Stimulated activated CD4-positive, alpha-beta T cell treated with anti-CD3 and anti-CD28 coated beads, Interleukin-4, amount 100 ng/mL, for 1 hour (primary cell): ENCODE measurements at regions not wholly inside any gene's neighbourhood (a gene's known extent, or its start where the extent isn't known, plus 50 kb on each side); places are given as distances from the start of the nearest gene placed in this dataset.

Experiments used
- DNase-seq: peaks from one replicate; pipeline ENCODE4 v3.0.0-alpha.2; 2020

- DNase-seq = no peak
These were observed 71.0 kb downstream of the TMPRSS5 start for GRCh38 chr11:113634940-113635575.

DNA sequence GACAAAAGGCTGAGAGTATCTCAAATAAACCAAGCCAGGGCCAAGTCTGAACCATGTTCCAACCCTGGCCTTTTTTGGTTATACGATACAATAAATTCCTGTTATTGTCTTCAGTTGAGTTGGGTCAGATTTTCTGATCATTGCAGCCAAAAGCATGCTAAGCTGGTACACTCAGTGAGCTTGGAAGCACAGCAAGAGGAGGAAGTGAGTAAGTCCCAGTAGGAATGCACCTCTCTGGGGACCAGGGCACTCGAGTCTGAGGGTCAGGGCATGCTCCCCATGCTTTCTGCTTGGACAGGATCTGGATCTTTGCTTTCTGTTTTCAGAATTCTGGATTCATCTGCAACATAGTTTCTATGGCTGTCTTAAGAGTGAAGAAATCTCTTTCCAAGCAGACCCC, 73.1 kb downstream of the TMPRSS5 start:
- no peak for DNase-seq

DNA sequence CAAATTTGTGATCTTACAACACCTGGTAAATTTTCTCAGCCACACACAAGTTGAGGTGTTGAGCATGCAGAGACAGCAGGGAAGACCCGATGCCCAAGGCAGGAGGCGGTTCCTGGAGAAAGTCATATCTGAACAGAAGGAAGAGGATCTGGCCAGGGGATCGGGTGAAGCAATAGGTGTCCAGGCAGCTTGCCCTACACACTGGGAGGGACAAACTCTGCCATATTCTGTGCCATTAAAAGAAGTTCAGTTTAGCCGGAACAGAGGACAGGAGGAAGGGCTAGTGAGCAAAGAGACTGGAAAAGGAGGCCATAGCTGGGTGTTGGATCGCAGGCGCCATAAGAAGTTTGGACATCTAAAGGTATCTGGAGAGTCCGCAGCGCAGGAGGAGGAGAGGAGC, 76.5 kb downstream of the TMPRSS5 start:
- no peak for DNase-seq

DNA sequence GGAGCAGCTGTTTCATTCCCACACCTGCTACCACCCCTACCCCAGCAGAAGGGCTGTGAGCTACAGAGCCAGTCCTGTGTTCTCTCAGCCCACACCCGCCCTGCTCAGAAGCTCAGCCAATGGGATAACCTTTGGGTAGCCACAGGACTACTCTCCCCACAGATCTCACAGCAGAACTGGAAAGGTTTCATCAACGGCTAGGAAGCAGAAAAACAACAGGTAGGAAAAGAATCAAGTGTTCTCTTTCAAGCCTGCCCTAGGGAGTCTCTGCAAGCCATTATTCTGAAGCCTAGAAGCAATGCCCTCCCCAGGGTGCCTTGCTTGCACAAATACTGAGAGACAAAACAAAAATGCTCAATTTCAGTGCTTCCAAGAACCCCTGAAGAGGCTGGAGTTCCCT, 77.2 kb downstream of the TMPRSS5 start:
- DNase-seq = no peak

GRCh38 chr11:113627946-113628345, 78.2 kb downstream of the TMPRSS5 start:
- no peak for DNase-seq

DNA sequence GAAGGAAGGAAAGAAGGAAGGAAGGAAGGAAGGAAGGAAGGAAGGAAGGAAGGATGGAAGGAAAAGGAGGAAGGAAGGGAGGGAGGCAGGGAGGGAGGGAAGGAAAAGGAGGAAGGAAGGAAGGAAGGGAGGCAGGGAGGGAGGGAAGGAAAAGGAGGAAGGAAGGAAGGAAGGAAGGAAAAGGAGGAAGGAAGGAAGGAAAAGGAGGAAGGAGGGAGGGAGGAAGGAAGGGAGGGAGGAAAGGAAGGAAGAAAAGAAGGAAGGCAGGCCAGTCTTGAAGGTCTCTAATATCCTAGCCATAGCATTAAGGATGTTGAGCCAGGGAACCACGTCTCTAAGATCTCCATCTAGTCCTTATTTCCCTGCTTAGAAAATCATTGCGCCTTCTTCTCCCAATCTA, 78.8 kb downstream of the TMPRSS5 start:
- DNase-seq = no peak

- DNase-seq = no peak
These were observed 79.4 kb downstream of the TMPRSS5 start for GRCh38 chr11:113626736-113627135.

DNA sequence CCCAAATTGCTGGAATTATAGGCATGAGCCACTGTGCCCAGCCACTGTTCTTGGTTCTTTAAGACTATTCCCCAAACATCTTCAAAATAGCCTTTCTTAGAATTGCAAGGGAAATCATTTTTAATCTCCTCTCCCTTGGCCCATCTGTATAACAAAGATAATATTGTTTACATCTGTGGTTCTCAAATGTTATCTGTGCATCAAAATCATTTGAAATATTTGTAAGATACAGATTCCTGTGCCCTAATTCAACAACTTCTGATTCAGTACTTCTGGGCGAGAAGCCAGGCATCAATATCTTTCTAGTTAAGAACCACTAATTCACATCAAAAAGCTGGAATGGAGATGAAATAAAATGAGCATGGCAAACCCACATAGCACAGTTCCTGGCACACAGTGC, 83.0 kb downstream of the TMPRSS5 start:
- DNase-seq = no peak

GRCh38 chr11:113618360-113618759, 87.7 kb downstream of the TMPRSS5 start:
- no peak for DNase-seq

DNA sequence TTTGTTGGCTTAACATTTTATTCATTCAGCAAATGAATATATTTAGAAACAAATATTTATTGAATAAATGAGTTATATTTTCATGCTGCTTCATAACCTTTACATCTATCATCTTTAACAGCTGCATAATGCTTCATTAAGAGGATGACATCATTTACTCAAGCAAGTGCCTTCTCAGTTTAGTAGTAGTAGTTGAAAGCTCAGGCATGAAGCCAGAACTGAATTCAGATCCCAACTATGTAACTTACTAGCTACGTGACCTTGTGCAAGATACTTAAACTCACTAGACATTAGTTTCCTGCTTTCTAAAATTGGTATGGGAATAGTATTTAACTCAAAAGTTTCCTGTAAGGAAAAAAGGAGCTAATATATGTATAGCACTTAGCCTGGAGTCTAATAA, 90.3 kb downstream of the TMPRSS5 start:
- DNase-seq = no peak

- no peak for DNase-seq
These were observed 91.0 kb downstream of the TMPRSS5 start for GRCh38 chr11:113615098-113615497.

- DNase-seq = no peak
These were observed 92.0 kb downstream of the TMPRSS5 start for GRCh38 chr11:113614097-113614496.

- no peak for DNase-seq
These were observed 92.5 kb downstream of the TMPRSS5 start for GRCh38 chr11:113613619-113614018.

DNA sequence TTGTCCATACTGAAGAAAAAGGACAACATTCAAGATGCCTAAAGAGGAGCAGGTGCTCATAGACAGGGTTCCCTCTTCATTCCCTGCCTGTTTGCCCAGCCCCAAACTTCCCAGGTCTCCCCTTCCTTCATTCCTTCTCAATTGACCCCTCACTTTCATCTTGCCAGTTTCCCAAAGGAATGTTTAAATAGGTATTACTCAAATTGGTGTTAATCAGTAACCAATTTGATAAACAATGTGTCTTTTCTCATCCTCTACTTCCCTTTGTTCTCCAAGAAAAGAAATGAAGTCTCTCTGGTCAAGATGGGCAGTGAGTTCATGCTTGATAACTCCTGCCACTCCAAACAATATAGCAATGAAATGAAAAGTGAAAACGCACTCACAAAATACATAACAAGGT, 101.9 kb downstream of the TMPRSS5 start:
- DNase-seq = no peak

DNA sequence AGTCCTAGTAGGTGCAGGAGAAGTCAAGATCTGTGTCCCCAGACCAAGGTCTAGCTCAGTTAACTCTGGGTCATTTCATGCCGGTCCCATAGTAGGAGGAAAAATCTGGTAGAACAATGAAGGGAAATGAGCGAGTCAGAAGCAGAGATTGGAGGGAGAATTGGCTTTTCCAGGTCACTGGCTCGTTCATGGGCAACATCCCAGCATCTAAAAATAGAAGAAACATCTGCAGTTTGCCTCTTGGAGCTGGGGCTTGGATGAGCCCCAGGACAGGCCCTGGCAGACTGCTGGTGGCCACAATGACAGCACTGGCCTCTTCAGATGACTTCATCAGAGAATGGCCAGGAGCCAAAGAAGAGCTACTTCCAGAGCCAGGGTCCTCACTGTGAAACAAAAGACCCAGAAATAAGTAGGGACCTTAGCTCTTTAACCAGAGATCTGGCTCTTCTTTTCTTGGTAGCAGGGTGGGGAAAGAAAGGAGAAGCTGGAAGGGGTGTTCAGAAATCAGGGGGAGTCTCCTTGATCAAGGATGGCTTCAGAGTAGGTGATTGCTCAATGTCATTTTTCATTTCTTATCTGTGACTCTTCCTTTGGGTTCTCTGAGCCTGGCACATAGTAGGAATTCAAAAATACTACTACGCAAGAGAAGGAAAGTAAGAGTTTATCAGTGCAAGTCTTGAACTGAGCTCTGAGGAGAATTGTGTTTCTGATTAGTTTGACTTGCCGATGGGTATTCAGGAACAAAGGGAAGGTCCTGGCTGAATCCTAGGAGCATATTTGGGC, 102.6 kb downstream of the TMPRSS5 start:
- DNase-seq = no peak

DNA sequence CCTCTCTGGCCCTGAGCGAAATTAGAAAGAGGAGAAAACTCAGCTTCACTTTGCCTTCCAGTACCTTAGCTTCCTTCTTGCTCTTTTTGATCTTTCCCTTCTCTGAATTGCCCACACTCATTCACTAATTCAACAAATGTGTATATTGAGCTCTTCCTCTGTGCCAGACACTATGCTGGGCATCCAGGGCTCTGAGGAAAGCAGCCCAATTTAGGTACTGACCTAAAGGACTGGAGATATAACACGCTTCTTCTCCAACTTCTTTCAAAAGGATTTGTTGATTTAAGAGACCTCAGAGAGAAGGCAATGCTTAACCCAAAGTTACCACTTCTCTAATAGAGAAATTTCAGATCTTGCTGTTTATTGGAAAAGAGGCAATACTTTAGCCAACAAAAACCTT, 103.6 kb downstream of the TMPRSS5 start:
- no peak for DNase-seq

DNA sequence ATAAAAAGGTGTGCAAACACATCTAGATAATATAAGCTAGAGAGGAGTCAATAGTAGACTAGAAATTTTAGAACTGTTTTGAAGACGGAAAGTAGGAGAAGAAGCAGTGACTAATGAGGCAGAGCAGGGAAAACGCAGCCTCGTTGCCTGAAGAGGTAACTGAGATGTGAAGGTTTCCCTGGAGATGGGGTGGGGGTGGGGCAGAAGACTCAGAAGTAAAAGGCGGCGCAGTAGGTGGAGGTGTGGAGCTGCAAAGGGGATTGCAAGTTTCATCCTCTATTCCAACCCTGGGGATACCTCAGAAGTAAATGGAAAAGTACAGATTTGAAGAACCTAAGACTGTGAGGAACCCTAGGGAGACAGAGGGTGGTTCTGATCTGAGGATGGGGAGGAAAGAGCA, 109.5 kb downstream of the TMPRSS5 start:
- no peak for DNase-seq

GRCh38 chr11:113595810-113596594, 110.1 kb downstream of the TMPRSS5 start:
- no peak for DNase-seq

- DNase-seq = no peak
These were observed 112.3 kb downstream of the TMPRSS5 start for GRCh38 chr11:113593698-113594308.

DNA sequence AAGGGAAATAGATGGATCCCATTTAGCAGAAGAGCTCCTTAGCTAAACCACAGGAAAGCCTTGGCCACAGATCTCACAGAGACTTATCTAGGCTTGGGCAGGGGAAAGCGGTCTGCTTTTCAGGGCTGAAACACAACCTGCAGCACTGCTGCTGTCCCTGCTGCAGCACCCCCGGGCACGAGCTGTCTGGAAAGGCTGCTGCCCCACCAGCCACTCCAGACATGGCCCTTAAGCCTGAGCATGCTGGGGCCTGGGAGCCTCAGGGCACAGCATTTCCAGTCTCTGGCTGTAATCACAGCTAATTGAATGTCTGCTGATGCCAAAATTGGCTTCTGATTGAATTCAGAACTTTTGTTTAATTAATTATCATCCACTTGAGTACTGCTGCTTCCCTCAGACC, 115.0 kb downstream of the TMPRSS5 start:
- DNase-seq = no peak

GRCh38 chr11:113587308-113587739, 112.1 kb upstream of the DRD2 start:
- no peak for DNase-seq

DNA sequence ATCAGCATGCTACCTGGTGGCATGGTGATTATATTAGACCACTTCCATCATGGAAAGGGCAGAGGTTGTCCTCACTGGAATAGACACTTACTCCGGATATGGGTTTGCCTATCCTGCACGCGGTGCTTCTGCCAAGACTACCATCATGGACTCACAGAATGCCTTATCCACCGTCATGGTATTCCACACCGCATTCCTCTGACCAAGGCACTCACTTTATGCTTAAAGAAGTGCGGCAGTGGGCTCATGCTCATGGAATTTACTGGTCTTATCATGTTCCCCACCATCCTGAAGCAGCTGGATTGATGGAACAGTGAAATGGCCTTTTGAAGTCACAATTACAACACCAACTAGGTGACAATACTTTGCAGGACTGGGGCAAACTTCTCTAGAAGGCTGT, 109.2 kb upstream of the DRD2 start:
- DNase-seq = no peak

DNA sequence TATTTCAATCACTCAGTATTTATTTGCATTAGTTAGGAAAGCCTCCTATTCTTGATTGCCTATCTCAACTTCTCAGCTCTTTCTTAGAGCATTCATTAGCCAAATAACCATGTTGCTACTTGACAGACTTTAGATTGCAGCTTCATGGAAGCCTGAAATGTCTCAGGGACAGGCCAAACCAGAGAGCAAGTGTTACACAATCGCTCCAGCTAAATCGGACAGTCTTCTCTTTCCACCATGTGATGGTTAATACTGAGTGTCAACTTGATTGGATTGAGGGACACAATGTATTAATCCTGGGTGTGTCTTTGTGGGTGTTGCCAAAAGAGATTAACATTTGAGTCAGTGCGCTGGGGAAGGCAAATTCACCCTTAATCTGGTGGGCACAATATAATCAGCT, 106.5 kb upstream of the DRD2 start:
- DNase-seq = no peak
